IMR-90 (cell line): ENCODE measurements at regions not wholly inside any gene's neighbourhood (a gene's known extent, or its start where the extent isn't known, plus 50 kb on each side); places are given as distances from the start of the nearest gene placed in this dataset.

Experiments
- ATAC-seq: fragments of 200-7000 bp; cut with Tn5 transposase; 2 replicates; pipeline ENCODE4 v1.9.1; 2020; ENCODE audit warnings: low read depth, mild to moderate bottlenecking, moderate library complexity
- BruUV-seq: library from RNA; stranded (reverse); fragments of 400-500 nt; replicated peaks from 2 replicates; lab custom pipeline; 2021; lab: Mats Ljungman, UMichigan
- CTCF ChIA-PET: fragments of 300-600 bp; formaldehyde crosslinking; extraction: SDS; loops from one replicate; lab custom pipeline; 2021; ENCODE audit warnings: antibody characterized with exemption; lab: Yijun Ruan, JAX
- POLR2A ChIA-PET: fragments of 300-600 bp; sonication (Branson Sonifier 250); formaldehyde crosslinking; loops from one replicate; lab custom pipeline; 2022; ENCODE audit warnings: antibody characterized with exemption; ENCODE audit not compliant: unreplicated experiment; lab: Charles Lee
- DNase-seq: peaks from one replicate; pipeline ENCODE4 v3.0.0; 2013
- H2AFZ ChIP-seq: replicated peaks from 2 replicates; pipeline ENCODE3; 2013; ENCODE audit warnings: low read length, mild to moderate bottlenecking; ENCODE audit not compliant: poor library complexity
- H2AK5ac ChIP-seq: 2 replicates; pipeline ENCODE4 v1.6.1; 2013; ENCODE audit warnings: low read depth, low read length, inconsistent platforms
- H2AK9ac ChIP-seq: replicated peaks from 2 replicates; pipeline ENCODE3; 2013; ENCODE audit warnings: mild to moderate bottlenecking, low read depth, low read length, moderate library complexity; ENCODE audit not compliant: poor library complexity
- H2BK120ac ChIP-seq: 2 replicates; pipeline ENCODE4 v1.6.1; 2013; ENCODE audit warnings: low read depth, low read length, inconsistent platforms
- H2BK15ac ChIP-seq: 3 replicates; pipeline ENCODE4 v1.6.1; 2013; ENCODE audit warnings: low read depth, low read length, inconsistent platforms
- H2BK20ac ChIP-seq: 2 replicates; pipeline ENCODE4 v1.6.1; 2013; ENCODE audit warnings: low read depth, mild to moderate bottlenecking, inconsistent platforms, low read length, moderate library complexity
- H2BK5ac ChIP-seq: 2 replicates; pipeline ENCODE4 v1.6.1; 2013; ENCODE audit warnings: mild to moderate bottlenecking, low read depth, low read length, inconsistent platforms; ENCODE audit not compliant: poor library complexity, severe bottlenecking
- H3K14ac ChIP-seq: replicated peaks from 2 replicates; pipeline ENCODE4 v1.6.1; 2013; ENCODE audit warnings: low read depth, low read length, inconsistent platforms
- H3K18ac ChIP-seq: 2 replicates; pipeline ENCODE4 v1.6.1; 2013; ENCODE audit warnings: low read depth, low read length, control low read depth
- H3K23ac ChIP-seq: 2 replicates; pipeline ENCODE4 v1.6.1; 2013; ENCODE audit warnings: low read depth, low read length, inconsistent platforms
- H3K27ac ChIP-seq: 2 replicates; pipeline ENCODE4 v1.5.1; 2013; ENCODE audit warnings: mild to moderate bottlenecking, control low read depth, low read length; ENCODE audit not compliant: insufficient read depth
- H3K27me3 ChIP-seq: 2 replicates; pipeline ENCODE4 v1.6.1; 2013; ENCODE audit warnings: low read length; ENCODE audit not compliant: control insufficient read depth, insufficient read depth
- H3K36me3 ChIP-seq: 2 replicates; pipeline ENCODE4 v1.6.1; 2013; ENCODE audit warnings: low read length, mixed read lengths; ENCODE audit not compliant: control insufficient read depth, insufficient read depth
- H3K4ac ChIP-seq: 2 replicates; pipeline ENCODE4 v1.6.1; 2013; ENCODE audit warnings: low read depth, low read length, inconsistent platforms
- H3K4me1 ChIP-seq: 2 replicates; pipeline ENCODE4 v1.6.1; 2013; ENCODE audit warnings: low read length, mixed read lengths; ENCODE audit not compliant: control insufficient read depth, insufficient read depth
- H3K4me2 ChIP-seq: 2 replicates; pipeline ENCODE4 v1.6.1; 2013; ENCODE audit warnings: low read depth, mild to moderate bottlenecking, control low read depth, low read length, moderate library complexity
- H3K4me3 ChIP-seq: 2 replicates; pipeline ENCODE4 v1.5.1; 2013; ENCODE audit warnings: low read depth, mild to moderate bottlenecking, control low read depth, low read length, moderate library complexity; ENCODE audit not compliant: insufficient read depth
- H3K56ac ChIP-seq: 2 replicates; pipeline ENCODE4 v1.6.1; 2013; ENCODE audit warnings: low read length, inconsistent platforms; ENCODE audit not compliant: insufficient read depth; ENCODE audit errors: extremely low read depth
- H3K79me1 ChIP-seq, 2 experiments: 2 replicates each; pipeline ENCODE4 v1.6.1; 2013; ENCODE audit warnings: low read length in 2 of 2, inconsistent platforms in 1 of 2, low read depth in 1 of 2
- H3K9ac ChIP-seq: 2 replicates; pipeline ENCODE4 v1.6.1; 2013; ENCODE audit warnings: low read depth, low read length, control low read depth
- H3K9me1 ChIP-seq: 2 replicates; pipeline ENCODE4 v1.6.1; 2013; ENCODE audit warnings: low read length, inconsistent platforms; ENCODE audit not compliant: insufficient read depth
- H3K9me3 ChIP-seq: 2 replicates; pipeline ENCODE4 v1.6.1; 2013; ENCODE audit warnings: low read length; ENCODE audit not compliant: control insufficient read depth, insufficient read depth
- H4K20me1 ChIP-seq: 2 replicates; pipeline ENCODE4 v1.6.1; 2013; ENCODE audit warnings: low read length, inconsistent platforms; ENCODE audit not compliant: insufficient read depth
- H4K5ac ChIP-seq: 2 replicates; pipeline ENCODE4 v1.6.1; 2013; ENCODE audit warnings: mild to moderate bottlenecking, low read depth, low read length, control low read depth
- H4K8ac ChIP-seq, 2 experiments: 2 replicates each; pipeline ENCODE4 v1.6.1; 2013; ENCODE audit warnings: low read depth in 2 of 2, low read length in 2 of 2, control low read depth in 1 of 2, inconsistent platforms in 1 of 2
- H4K91ac ChIP-seq: 2 replicates; pipeline ENCODE4 v1.6.1; 2013; ENCODE audit warnings: low read depth, low read length, inconsistent platforms; ENCODE audit not compliant: insufficient read depth
- CEBPB ChIP-seq: IDR thresholded peaks from 2 replicates; pipeline ENCODE4 v1.6.1; 2012; ENCODE audit warnings: low read depth, low read length, improper control_type of control experiment
- WGBS, 2 experiments: methylation state at CpG; one replicate each; pipeline versions ENCODE4 v1.1.5 to v1.1.7; 2013; ENCODE audit warnings: missing lambda C conversion rate in 2 of 2; ENCODE audit not compliant: insufficient read length in 1 of 2; ENCODE audit errors: extremely low coverage in 2 of 2; 5-methylcytosine and 5-hydroxymethylcytosine counted together
- dilution Hi-C: fragments of 300-500 bp; cut with HindIII; formaldehyde crosslinking; loops from one replicate; pipeline ENCODE4 v1.14.3; 2018; ENCODE audit warnings: low sequenced_read_pairs; ENCODE audit not compliant: unreplicated experiment
- in situ Hi-C: fragments of 300-500 bp; cut with MboI; formaldehyde crosslinking; loops from 3 replicates; pipeline ENCODE4 v1.14.3; 2019; ENCODE audit warnings: low sequenced_read_pairs, inconsistent platforms, mixed read lengths
- intact Hi-C: fragments of 100-400 bp; cut with micrococcal nuclease; formaldehyde crosslinking; loops from 2 replicates; pipeline ENCODE4 v1.10.0; 2022

GRCh38 chr18:39675906-39676305, 2110.3 kb upstream of the CELF4 start:
- Histone ChIP-seq H3K9ac (no peak overlapping the region), H3K4me3 (no peak overlapping the region), H3K23ac (no peak overlapping the region), H3K27ac (no peak overlapping the region), H3K9me1 (no peaks in the 10 kb centered on the region), H4K5ac (no peak overlapping the region), H3K27me3 (no peaks in the 10 kb centered on the region), H4K8ac (no peak overlapping the region), H3K36me3 (no peaks in the 10 kb centered on the region), H3K79me1 (no peaks in the 10 kb centered on the region; a peak in 1 of 4 replicates), H2BK5ac (no peak overlapping the region), H2BK20ac (no peak overlapping the region), H3K9me3 (no peaks in the 10 kb centered on the region), H3K4ac (no peak overlapping the region), H4K20me1 (no peaks in the 10 kb centered on the region), H3K56ac (no peak overlapping the region), H2AFZ (no peak overlapping the region), H4K91ac (no peak overlapping the region), H3K14ac (no peak overlapping the region), H2AK5ac (no peak overlapping the region), H2BK15ac (no peak overlapping the region), H3K18ac (no peak overlapping the region), H3K4me1 (no peaks in the 10 kb centered on the region), H2BK120ac (no peak overlapping the region), H3K4me2 (no peak overlapping the region), H2AK9ac (no peak overlapping the region)
- BruUV-seq = no TSS peak
- ATAC-seq (no peak), DNase-seq (no peak)
- in situ Hi-C loops = no loop called here
- WGBS, 2 experiments = 80% methylated on average over 1 of the region's 5 CpGs; no CpG with 5 or more reads in 1 of the 2 experiments
- no peak for TF ChIP-seq CEBPB
- POLR2A ChIA-PET = no interaction called here
- dilution Hi-C loops = no loop called here
- CTCF ChIA-PET = interaction anchor here (0.5 kb wide), 1 partner anchor 1084 kb away, joined by 4 read pairs; no protein-coding TSS in a partner anchor
- intact Hi-C loops = no loop called here
